ENCODE measurements at regions not wholly inside any gene's neighbourhood (a gene's known extent, or its start where the extent isn't known, plus 50 kb on each side); places are given as distances from the start of the nearest gene placed in this dataset.

GRCh38 chr4:15231265-15232091 lies 196.4 kb upstream of the C1QTNF7 start:
- intact Hi-C loops (cut with DNase I) = loop anchor here (1.0 to 10.0 kb wide), 6 partner anchors 166 to 453 kb away; partner anchors contain the start of genes CPEB2, FAM200B and FBXL5
- peak overlapping the region; percentile 66 to 86 for H3K27ac ChIP-seq
- peaks cover 21 to 41% of the 10 kb centered on the region in 2 donors for H3K4me1 ChIP-seq
- H3K4me3 ChIP-seq = no peak overlapping the region
- peaks cover 0 to 3% of the 10 kb centered on the region in 2 donors for H3K36me3 ChIP-seq
- no peaks in the 10 kb centered on the region for H3K27me3 ChIP-seq
- no peaks in the 10 kb centered on the region for H3K9me3 ChIP-seq
- peak; percentile 57 to 77 (median 70) for TF ChIP-seq CTCF (IDR thresholded peaks at IDR 0.05)
- peak in 1 of 2 donors; percentile 92 for DNase-seq (ENCODE audit: low spot score in 2 of 2)

- TF ChIP-seq CTCF (IDR thresholded peaks at IDR 0.05) = no peak
- Histone ChIP-seq H3K4me1 (peaks cover 21 to 49% of the 10 kb centered on the region in 2 donors), H3K27ac (peak overlapping the region; percentile 66 to 86), H3K9me3 (no peaks in the 10 kb centered on the region), H3K36me3 (peaks cover 0 to 2% of the 10 kb centered on the region in 2 donors), H3K27me3 (no peaks in the 10 kb centered on the region), H3K4me3 (peak overlapping the region in 1 of 2 donors; percentile 49)
- intact Hi-C loops (cut with DNase I) = loop anchor here (2.0 to 10.0 kb wide), 4 partner anchors 165 to 452 kb away; partner anchors contain the start of genes CPEB2, FAM200B and FBXL5
- DNase-seq (ENCODE audit: low spot score in 2 of 2) = no peak
These were observed 195.2 kb upstream of the C1QTNF7 start for GRCh38 chr4:15232366-15233263.

GRCh38 chr4:15233264-15233597 lies 194.6 kb upstream of the C1QTNF7 start:
- H3K4me1 ChIP-seq = peaks cover 21 to 52% of the 10 kb centered on the region in 2 donors
- no peak for DNase-seq (ENCODE audit: low spot score in 2 of 2)
- no peaks in the 10 kb centered on the region for H3K9me3 ChIP-seq
- intact Hi-C loops (cut with DNase I) = loop anchor here (2.0 to 10.0 kb wide), 4 partner anchors 164 to 452 kb away; partner anchors contain the start of genes CPEB2, FAM200B and FBXL5
- H3K36me3 ChIP-seq = no peaks in the 10 kb centered on the region
- H3K27me3 ChIP-seq = no peaks in the 10 kb centered on the region
- H3K4me3 ChIP-seq = peak overlapping the region in 1 of 2 donors; percentile 49
- TF ChIP-seq CTCF (IDR thresholded peaks at IDR 0.05) = no peak
- peak overlapping the region; percentile 66 to 86 for H3K27ac ChIP-seq

- H3K4me1 ChIP-seq = peaks cover 21 to 53% of the 10 kb centered on the region in 2 donors
- TF ChIP-seq CTCF (IDR thresholded peaks at IDR 0.05) = no peak
- H3K4me3 ChIP-seq = peak overlapping the region in 1 of 2 donors; percentile 49
- no peak for DNase-seq (ENCODE audit: low spot score in 2 of 2)
- H3K36me3 ChIP-seq = no peaks in the 10 kb centered on the region
- intact Hi-C loops (cut with DNase I) = loop anchor here (2.0 to 10.0 kb wide), 4 partner anchors 164 to 451 kb away; partner anchors contain the start of genes CPEB2, FAM200B and FBXL5
- H3K27ac ChIP-seq = peak overlapping the region; percentile 66 to 86
- H3K27me3 ChIP-seq = no peaks in the 10 kb centered on the region
- no peaks in the 10 kb centered on the region for H3K9me3 ChIP-seq
These were observed 194.2 kb upstream of the C1QTNF7 start for GRCh38 chr4:15233626-15234025.

GRCh38 chr4:15234116-15234855 lies 193.5 kb upstream of the C1QTNF7 start:
- Histone ChIP-seq H3K27me3 (no peaks in the 10 kb centered on the region), H3K36me3 (no peaks in the 10 kb centered on the region), H3K9me3 (no peaks in the 10 kb centered on the region), H3K4me3 (peak overlapping the region in 1 of 2 donors; percentile 49), H3K27ac (peak overlapping the region; percentile 66 to 86), H3K4me1 (peaks cover 21 to 60% of the 10 kb centered on the region in 2 donors)
- TF ChIP-seq CTCF (IDR thresholded peaks at IDR 0.05) = no peak
- intact Hi-C loops (cut with DNase I) = loop anchor here (5.0 to 10.0 kb wide), 3 partner anchors 163 to 451 kb away; partner anchors contain the start of genes FAM200B and FBXL5
- DNase-seq (ENCODE audit: low spot score in 2 of 2) = no peak

Measured in ascending aorta (tissue), 2 donors.